Heart right ventricle (tissue), 16 donors: ENCODE measurements at regions not wholly inside any gene's neighbourhood (a gene's known extent, or its start where the extent isn't known, plus 50 kb on each side); places are given as distances from the start of the nearest gene placed in this dataset.

ENCODE experiments used
- ATAC-seq, 8 donors: fragments of 200-7000 bp; cut with Tn5 transposase; one replicate each; pipeline ENCODE4 v1.9.1; 2020; ENCODE audit warnings: mild to moderate bottlenecking in 8 of 8, moderate library complexity in 8 of 8, moderate number of reproducible peaks in 1 of 8
- DNase-seq, 2 donors: peaks; one replicate each; pipeline ENCODE4 v3.0.0-alpha.2; 2020
- H3K27ac ChIP-seq, 10 donors: fragments of 200-600 bp; sonication (generic) in 2 of 10; one replicate each; pipeline versions ENCODE4 v1.5.0 to v1.8.0; 2020 to 2022; ENCODE audit warnings: mild to moderate bottlenecking in 3 of 10
- H3K27me3 ChIP-seq, 7 donors: fragments of 200-600 bp; one replicate each; pipeline ENCODE4 v1.8.0; 2021 to 2022; ENCODE audit warnings: mild to moderate bottlenecking in 2 of 7
- H3K36me3 ChIP-seq, 9 donors: fragments of 200-600 bp; sonication (generic) in 1 of 9; one replicate each; pipeline versions ENCODE4 v1.5.0 to v1.8.0; 2020 to 2022; ENCODE audit warnings: mild to moderate bottlenecking in 2 of 9
- H3K4me1 ChIP-seq, 9 donors: fragments of 200-600 bp; sonication (generic) in 1 of 9; one replicate each; pipeline versions ENCODE4 v1.5.0 to v1.8.0; 2020 to 2022; ENCODE audit warnings: mild to moderate bottlenecking in 4 of 9
- H3K4me3 ChIP-seq, 10 donors: fragments of 200-600 bp; sonication (generic) in 2 of 10; one replicate each; pipeline versions ENCODE4 v1.5.0 to v1.8.0; 2020 to 2022; ENCODE audit warnings: mild to moderate bottlenecking in 7 of 10, moderate library complexity in 2 of 10
- H3K9me3 ChIP-seq, 11 donors: fragments of 200-600 bp in 10 of 11; sonication (generic) in 2 of 11; one replicate each; pipeline versions ENCODE4 v1.5.0 to v1.8.0; 2013 to 2022; ENCODE audit warnings: mild to moderate bottlenecking in 2 of 11, control low read depth in 1 of 11, moderate library complexity in 1 of 11
- CTCF ChIP-seq, 9 donors: fragments of 200-600 bp; sonication (generic) in 2 of 9; IDR thresholded peaks; one replicate each; pipeline versions ENCODE4 v1.5.0 to v1.8.0; 2021 to 2022; ENCODE audit warnings: antibody characterized with exemption in 9 of 9, mild to moderate bottlenecking in 5 of 9, moderate library complexity in 1 of 9
- WGBS, 2 donors: extraction: QIAGEN DNeasy Blood & Tissue Kit; methylation state at CpG; one replicate each; pipeline ENCODE4 v1.1.7; 2013; ENCODE audit warnings: inconsistent platforms in 1 of 2; 5-methylcytosine and 5-hydroxymethylcytosine counted together
- intact Hi-C, 10 donors: fragments of 100-400 bp; cut with DNase I; formaldehyde crosslinking; loops; one replicate each; pipeline versions ENCODE4 v1.11.1 to v1.14.2; 2022
- donor health status: Arrhythmogenic right ventricular cardiomyopathy.
- donor health status: ischemic (EF 13 %, LVEDD 7.1; RV severe dilation, severe dysfunction).
- donor health status: healthy with polysubstance abuse.
- donor health status: DM: no; HTN: yes; CAD: no.
- donor health status: DM: no; HTN: no; CAD: no.
- donor health status: ischemic (EF 25% LVEDD 6.9; RV normal size, moderate dysfunction).
- donor health status: ischemic (EF 25% LVEDD 5.7; RV mildly dilated, moderate dysfunction).
- donor health status: healthy.
- donor health status: DM: yes; HTN: yes; CAD: no.
- donor health status: Ischemic cardiomyopathy.
- donor health status: ischemic (EF 35%, LVEDD 5.7; RV mildly dilated, moderate dysfunction).
- donor health status: nonischemic (EF 11% LVEDD 7.7; RV severe dilation, severe dysfunction).
- donor health status: DM: yes; HTN: yes; CAD: no.
- donor health status: PGD.
- donor health status: ischemic (EF 29% LVEDD 5.4; RV normal size, mild dysfunction).
- donor health status: nonischemic (EF 23%, LVEDD 6.1; RV moderate dilation, normal function).

GRCh38 chr2:164314148-164314547 lies 307.1 kb downstream of the GRB14 start:
- H3K36me3 ChIP-seq = no peaks in the 10 kb centered on the region
- intact Hi-C loops = no loop called here
- no peak overlapping the region for H3K27ac ChIP-seq
- no peak for DNase-seq
- no peaks in the 10 kb centered on the region for H3K27me3 ChIP-seq
- WGBS, 2 donors = 40 to 41% methylated on average over 4 of the region's 4 CpGs
- H3K4me1 ChIP-seq = no peaks in the 10 kb centered on the region
- peaks cover 0 to 6% (median 0%) of the 10 kb centered on the region in 11 donors for H3K9me3 ChIP-seq
- no peak overlapping the region for H3K4me3 ChIP-seq
- ATAC-seq = no peak
- TF ChIP-seq CTCF (IDR thresholded peaks at IDR 0.05) = no peak

- Histone ChIP-seq H3K4me3 (no peak overlapping the region), H3K4me1 (no peaks in the 10 kb centered on the region), H3K27me3 (no peaks in the 10 kb centered on the region), H3K36me3 (no peaks in the 10 kb centered on the region), H3K27ac (no peak overlapping the region), H3K9me3 (peaks cover 0 to 12% (median 0%) of the 10 kb centered on the region in 11 donors)
- 71 to 83% methylated on average over 2 of the region's 2 CpGs for WGBS, 2 donors
- intact Hi-C loops = no loop called here
- DNase-seq (no peak), ATAC-seq (no peak)
- no peak for TF ChIP-seq CTCF (IDR thresholded peaks at IDR 0.05)
These were observed 314.4 kb downstream of the GRB14 start for GRCh38 chr2:164306872-164307271.

- H3K9me3 ChIP-seq = peaks cover 0 to 12% (median 0%) of the 10 kb centered on the region in 11 donors
- ATAC-seq (no peak), DNase-seq (no peak)
- no peak for TF ChIP-seq CTCF (IDR thresholded peaks at IDR 0.05)
- no peaks in the 10 kb centered on the region for H3K4me1 ChIP-seq
- WGBS, 2 donors = 63 to 73% methylated on average over 4 of the region's 4 CpGs
- H3K4me3 ChIP-seq = no peak overlapping the region
- intact Hi-C loops = no loop called here
- H3K27me3 ChIP-seq = no peaks in the 10 kb centered on the region
- H3K36me3 ChIP-seq = no peaks in the 10 kb centered on the region
- no peak overlapping the region for H3K27ac ChIP-seq
These were observed 318.5 kb downstream of the GRB14 start for GRCh38 chr2:164302786-164303185.

- H3K4me1 ChIP-seq = no peaks in the 10 kb centered on the region
- ATAC-seq = no peak
- H3K27ac ChIP-seq = no peak overlapping the region
- no peaks in the 10 kb centered on the region for H3K36me3 ChIP-seq
- DNase-seq = no peak
- no peak overlapping the region for H3K4me3 ChIP-seq
- WGBS, 2 donors = 83 to 85% methylated on average over 4 of the region's 4 CpGs
- intact Hi-C loops = no loop called here
- H3K9me3 ChIP-seq = peaks cover 0 to 20% (median 0%) of the 10 kb centered on the region in 11 donors
- no peaks in the 10 kb centered on the region for H3K27me3 ChIP-seq
- TF ChIP-seq CTCF (IDR thresholded peaks at IDR 0.05) = no peak
These were observed 333.0 kb downstream of the GRB14 start for GRCh38 chr2:164288235-164288634.
